ENCODE measurements at regions not wholly inside any gene's neighbourhood (a gene's known extent, or its start where the extent isn't known, plus 50 kb on each side); places are given as distances from the start of the nearest gene placed in this dataset.

GRCh38 chr3:194007592-194008337 is 128.2 kb upstream of the HES1 start:
- Mint-ChIP-seq H3K27ac (no peak overlapping the region), H3K4me3 (ENCODE audit: low read depth) (no peak overlapping the region), H3K9me3 (ENCODE audit: low read depth) (no peaks in the 10 kb centered on the region), H3K27me3 (peaks cover 29% of the 10 kb centered on the region), H3K4me1 (ENCODE audit: low read depth) (peaks cover 20% of the 10 kb centered on the region), H3K36me3 (ENCODE audit: insufficient read depth) (no peaks in the 10 kb centered on the region)
- TF ChIP-seq, protein P1, sequence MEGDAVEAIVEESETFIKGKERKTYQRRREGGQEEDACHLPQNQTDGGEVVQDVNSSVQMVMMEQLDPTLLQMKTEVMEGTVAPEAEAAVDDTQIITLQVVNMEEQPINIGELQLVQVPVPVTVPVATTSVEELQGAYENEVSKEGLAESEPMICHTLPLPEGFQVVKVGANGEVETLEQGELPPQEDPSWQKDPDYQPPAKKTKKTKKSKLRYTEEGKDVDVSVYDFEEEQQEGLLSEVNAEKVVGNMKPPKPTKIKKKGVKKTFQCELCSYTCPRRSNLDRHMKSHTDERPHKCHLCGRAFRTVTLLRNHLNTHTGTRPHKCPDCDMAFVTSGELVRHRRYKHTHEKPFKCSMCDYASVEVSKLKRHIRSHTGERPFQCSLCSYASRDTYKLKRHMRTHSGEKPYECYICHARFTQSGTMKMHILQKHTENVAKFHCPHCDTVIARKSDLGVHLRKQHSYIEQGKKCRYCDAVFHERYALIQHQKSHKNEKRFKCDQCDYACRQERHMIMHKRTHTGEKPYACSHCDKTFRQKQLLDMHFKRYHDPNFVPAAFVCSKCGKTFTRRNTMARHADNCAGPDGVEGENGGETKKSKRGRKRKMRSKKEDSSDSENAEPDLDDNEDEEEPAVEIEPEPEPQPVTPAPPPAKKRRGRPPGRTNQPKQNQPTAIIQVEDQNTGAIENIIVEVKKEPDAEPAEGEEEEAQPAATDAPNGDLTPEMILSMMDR (IDR thresholded peaks at IDR 0.05; ENCODE audit: unreplicated experiment): no peak
- DNase-seq (ENCODE audit: low spot score, unreplicated experiment): no peak

- H3K4me1 Mint-ChIP-seq (ENCODE audit: low read depth): peaks cover 12% of the 10 kb centered on the region
- H3K9me3 Mint-ChIP-seq (ENCODE audit: low read depth): no peaks in the 10 kb centered on the region
- H3K27ac Mint-ChIP-seq: no peak overlapping the region
- peaks cover 35% of the 10 kb centered on the region for H3K27me3 Mint-ChIP-seq
- no peaks in the 10 kb centered on the region for H3K36me3 Mint-ChIP-seq (ENCODE audit: insufficient read depth)
- no peak overlapping the region for H3K4me3 Mint-ChIP-seq (ENCODE audit: low read depth)
- DNase-seq (ENCODE audit: low spot score, unreplicated experiment): no peak
- TF ChIP-seq, protein P1 (IDR thresholded peaks at IDR 0.05; ENCODE audit: unreplicated experiment): no peak
Measured at GRCh38 chr3:194009019-194009418, 126.9 kb upstream of the HES1 start.

DNA sequence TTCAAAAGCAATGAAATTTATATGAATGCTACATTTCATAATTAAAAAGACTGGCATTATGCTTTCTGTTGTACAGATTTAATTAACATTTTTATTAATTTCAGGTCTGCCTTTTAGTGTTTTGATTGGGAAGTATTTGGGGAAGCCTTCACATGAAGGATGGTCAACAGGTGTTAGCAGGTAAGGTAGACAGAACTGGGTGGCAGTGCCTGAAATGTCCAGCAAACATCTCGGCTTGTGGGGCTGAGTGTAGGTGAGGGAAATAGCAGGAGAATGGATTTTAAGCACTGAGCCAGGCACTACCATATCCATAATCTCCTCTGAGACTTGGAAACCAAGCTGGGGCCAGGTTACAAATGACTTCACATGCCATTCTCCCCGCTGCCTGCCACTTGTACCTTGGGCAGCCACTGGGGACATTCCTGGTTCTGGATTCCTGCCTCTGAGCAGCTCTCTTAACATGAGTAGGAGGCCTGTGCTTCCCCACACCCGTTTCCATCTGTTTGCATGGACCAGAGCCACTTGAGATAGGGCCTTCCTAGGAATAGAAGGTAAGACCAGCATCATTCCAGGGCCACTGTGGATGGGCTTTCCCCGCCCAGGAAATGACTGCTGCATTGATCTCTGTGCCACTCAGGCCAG is 125.9 kb upstream of the HES1 start:
- no peak overlapping the region for H3K4me3 Mint-ChIP-seq (ENCODE audit: low read depth)
- peaks cover 40% of the 10 kb centered on the region for H3K27me3 Mint-ChIP-seq
- no peak for DNase-seq (ENCODE audit: low spot score, unreplicated experiment)
- TF ChIP-seq, protein P1 (IDR thresholded peaks at IDR 0.05; ENCODE audit: unreplicated experiment): peak; percentile 30
- H3K36me3 Mint-ChIP-seq (ENCODE audit: insufficient read depth): no peaks in the 10 kb centered on the region
- H3K9me3 Mint-ChIP-seq (ENCODE audit: low read depth): no peaks in the 10 kb centered on the region
- H3K4me1 Mint-ChIP-seq (ENCODE audit: low read depth): peaks cover 6% of the 10 kb centered on the region
- no peak overlapping the region for H3K27ac Mint-ChIP-seq

DNA sequence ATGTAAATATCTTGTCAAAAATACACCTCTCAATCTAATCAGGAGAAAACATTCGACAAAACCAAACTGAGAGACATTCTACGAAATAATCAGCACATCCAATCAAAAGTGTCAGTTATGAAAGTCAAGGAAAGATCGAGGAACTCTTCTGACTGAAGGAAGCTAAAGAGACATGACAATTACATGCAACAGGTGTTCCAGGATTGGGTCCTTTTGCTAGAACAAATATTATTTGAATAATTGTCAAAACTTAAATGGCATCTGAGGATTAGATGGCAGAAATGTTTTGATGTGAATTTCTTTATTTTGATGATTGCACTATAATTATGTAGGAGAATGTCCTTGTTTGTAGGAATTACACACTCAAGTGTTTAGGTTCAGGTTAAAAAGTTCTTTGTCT is 124.1 kb upstream of the HES1 start:
- Mint-ChIP-seq H3K36me3 (ENCODE audit: insufficient read depth) (no peaks in the 10 kb centered on the region), H3K4me1 (ENCODE audit: low read depth) (peaks cover 6% of the 10 kb centered on the region), H3K9me3 (ENCODE audit: low read depth) (no peaks in the 10 kb centered on the region), H3K4me3 (ENCODE audit: low read depth) (no peak overlapping the region), H3K27ac (no peak overlapping the region), H3K27me3 (peaks cover 32% of the 10 kb centered on the region)
- no peak for DNase-seq (ENCODE audit: low spot score, unreplicated experiment)
- TF ChIP-seq, protein P1 (IDR thresholded peaks at IDR 0.05; ENCODE audit: unreplicated experiment): no peak

DNA sequence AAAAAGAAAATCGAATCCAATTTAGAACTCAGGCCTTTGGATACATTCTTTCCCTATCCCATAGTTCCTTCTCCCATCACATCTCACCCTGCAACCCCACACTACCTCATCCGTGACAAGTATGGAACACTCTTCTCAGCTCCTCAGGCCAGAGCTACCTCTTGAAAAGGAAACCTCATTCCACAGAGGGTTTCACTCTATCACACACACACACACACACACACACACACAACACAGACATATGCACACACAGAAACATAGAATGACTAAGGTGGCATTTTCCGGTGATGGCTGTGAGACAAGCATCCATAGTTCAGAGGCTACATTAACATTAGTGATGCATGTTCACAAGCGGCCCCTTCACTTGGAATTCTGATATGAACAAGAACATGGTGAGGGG is 122.0 kb upstream of the HES1 start:
- no peak overlapping the region for H3K27ac Mint-ChIP-seq
- no peak for DNase-seq (ENCODE audit: low spot score, unreplicated experiment)
- peaks cover 5% of the 10 kb centered on the region for H3K4me1 Mint-ChIP-seq (ENCODE audit: low read depth)
- H3K9me3 Mint-ChIP-seq (ENCODE audit: low read depth): no peaks in the 10 kb centered on the region
- H3K4me3 Mint-ChIP-seq (ENCODE audit: low read depth): no peak overlapping the region
- no peaks in the 10 kb centered on the region for H3K36me3 Mint-ChIP-seq (ENCODE audit: insufficient read depth)
- H3K27me3 Mint-ChIP-seq: peaks cover 16% of the 10 kb centered on the region
- TF ChIP-seq, protein P1 (IDR thresholded peaks at IDR 0.05; ENCODE audit: unreplicated experiment): no peak
